ENCODE measurements at regions not wholly inside any gene's neighbourhood (a gene's known extent, or its start where the extent isn't known, plus 50 kb on each side); places are given as distances from the start of the nearest gene placed in this dataset.

GRCh38 chr13:85254641-85255040 is 544.6 kb downstream of the SLITRK6 start:
- intact Hi-C loops (cut with DNase I; ENCODE audit: low total_unique reads) (no loop called here), in situ Hi-C loops (cut with MboI; ENCODE audit: low sequenced_read_pairs in 4 of 4) (no loop called here)
- H3K4me3 ChIP-seq, result no peak overlapping the region
- no peaks in the 10 kb centered on the region for H3K9me3 ChIP-seq
- no peak for ATAC-seq
- no peak for TF ChIP-seq POLR2A (IDR thresholded peaks at IDR 0.05)
- TF ChIP-seq CTCF (IDR thresholded peaks at IDR 0.05 in 4 of 5, conservative IDR thresholded peaks at IDR 0.05 in 1 of 5), result no peak
- H3K27ac ChIP-seq, result no peak overlapping the region
- no peaks in the 10 kb centered on the region for H3K27me3 ChIP-seq
- DNase-seq, result no peak
- H3K36me3 ChIP-seq, result no peaks in the 10 kb centered on the region
- H3K4me1 ChIP-seq, result no peaks in the 10 kb centered on the region

GRCh38 chr13:85249151-85249550 is 550.1 kb downstream of the SLITRK6 start:
- H3K36me3 ChIP-seq, result no peaks in the 10 kb centered on the region
- no peak overlapping the region for H3K4me3 ChIP-seq
- H3K27me3 ChIP-seq, result no peaks in the 10 kb centered on the region
- H3K9me3 ChIP-seq, result no peaks in the 10 kb centered on the region
- TF ChIP-seq POLR2A (IDR thresholded peaks at IDR 0.05), result no peak
- ATAC-seq, result no peak
- intact Hi-C loops (cut with DNase I; ENCODE audit: low total_unique reads) (no loop called here), in situ Hi-C loops (cut with MboI; ENCODE audit: low sequenced_read_pairs in 4 of 4) (no loop called here)
- no peak for DNase-seq
- no peaks in the 10 kb centered on the region for H3K4me1 ChIP-seq
- no peak overlapping the region for H3K27ac ChIP-seq

GRCh38 chr13:85247780-85248179 is 551.4 kb downstream of the SLITRK6 start:
- intact Hi-C loops (cut with DNase I; ENCODE audit: low total_unique reads) (no loop called here), in situ Hi-C loops (cut with MboI; ENCODE audit: low sequenced_read_pairs in 4 of 4) (no loop called here)
- no peak for DNase-seq

GRCh38 chr13:85243831-85244230 is 555.4 kb downstream of the SLITRK6 start:
- intact Hi-C loops (cut with DNase I; ENCODE audit: low total_unique reads) (no loop called here), in situ Hi-C loops (cut with MboI; ENCODE audit: low sequenced_read_pairs in 4 of 4) (no loop called here)
- ATAC-seq, result no peak
- Histone ChIP-seq H3K36me3 (no peaks in the 10 kb centered on the region), H3K27ac (no peak overlapping the region), H3K4me3 (no peak overlapping the region), H3K27me3 (no peaks in the 10 kb centered on the region), H3K9me3 (no peaks in the 10 kb centered on the region), H3K4me1 (no peaks in the 10 kb centered on the region)
- TF ChIP-seq CTCF (IDR thresholded peaks at IDR 0.05 in 4 of 5, conservative IDR thresholded peaks at IDR 0.05 in 1 of 5), result no peak
- no peak for TF ChIP-seq POLR2A (IDR thresholded peaks at IDR 0.05)
- no peak for DNase-seq

More at GRCh38 chr13:85247780-85248179, 551.4 kb downstream of the SLITRK6 start:
- TF ChIP-seq CTCF (IDR thresholded peaks at IDR 0.05 in 4 of 5, conservative IDR thresholded peaks at IDR 0.05 in 1 of 5) (no peak), POLR2A (IDR thresholded peaks at IDR 0.05) (no peak)
- Histone ChIP-seq H3K4me1 (no peaks in the 10 kb centered on the region), H3K36me3 (no peaks in the 10 kb centered on the region), H3K9me3 (no peaks in the 10 kb centered on the region), H3K27ac (no peak overlapping the region), H3K4me3 (no peak overlapping the region), H3K27me3 (no peaks in the 10 kb centered on the region)
- ATAC-seq, result no peak

- intact Hi-C loops (cut with DNase I; ENCODE audit: low total_unique reads), result no loop called here
- H3K27ac ChIP-seq, result no peak overlapping the region
- TF ChIP-seq POLR2A (IDR thresholded peaks at IDR 0.05) (no peak), CTCF (IDR thresholded peaks at IDR 0.05 in 4 of 5, conservative IDR thresholded peaks at IDR 0.05 in 1 of 5) (no peak)
- no peaks in the 10 kb centered on the region for H3K9me3 ChIP-seq
- H3K4me3 ChIP-seq, result no peak overlapping the region
- H3K27me3 ChIP-seq, result no peaks in the 10 kb centered on the region
- in situ Hi-C loops (cut with MboI; ENCODE audit: low sequenced_read_pairs in 4 of 4), result no loop called here
- DNase-seq, result no peak
- no peaks in the 10 kb centered on the region for H3K36me3 ChIP-seq
- no peaks in the 10 kb centered on the region for H3K4me1 ChIP-seq
- ATAC-seq, result no peak
These were observed 558.2 kb downstream of the SLITRK6 start for GRCh38 chr13:85241060-85241459.
